ENCODE measurements at regions not wholly inside any gene's neighbourhood (a gene's known extent, or its start where the extent isn't known, plus 50 kb on each side); places are given as distances from the start of the nearest gene placed in this dataset.

GRCh38 chr15:31481142-31481541 lies 154.5 kb downstream of the KLF13 start:
- H3K27ac ChIP-seq = no peak overlapping the region
- no peaks in the 10 kb centered on the region for H3K36me3 ChIP-seq (ENCODE audit: low read depth, missing control alignments)
- no peaks in the 10 kb centered on the region for H3K9me3 ChIP-seq
- H3K4me3 ChIP-seq = no peak overlapping the region
- H3K27me3 ChIP-seq = no peaks in the 10 kb centered on the region
- no peak for DNase-seq
- no peak for TF ChIP-seq POLR2A (IDR thresholded peaks at IDR 0.05)
- no peak for TF ChIP-seq CTCF (IDR thresholded peaks at IDR 0.05)
- H3K4me1 ChIP-seq = peaks cover 4% of the 10 kb centered on the region
- intact Hi-C loops (cut with DNase I; ENCODE audit: low total_unique reads) = loop anchor here (10.0 kb wide), 2 partner anchors 86 to 486 kb away; partner anchors contain the start of gene MTMR10
- 63 to 80% methylated on average over 3 of the region's 3 CpGs for WGBS, 2 donors

DNA sequence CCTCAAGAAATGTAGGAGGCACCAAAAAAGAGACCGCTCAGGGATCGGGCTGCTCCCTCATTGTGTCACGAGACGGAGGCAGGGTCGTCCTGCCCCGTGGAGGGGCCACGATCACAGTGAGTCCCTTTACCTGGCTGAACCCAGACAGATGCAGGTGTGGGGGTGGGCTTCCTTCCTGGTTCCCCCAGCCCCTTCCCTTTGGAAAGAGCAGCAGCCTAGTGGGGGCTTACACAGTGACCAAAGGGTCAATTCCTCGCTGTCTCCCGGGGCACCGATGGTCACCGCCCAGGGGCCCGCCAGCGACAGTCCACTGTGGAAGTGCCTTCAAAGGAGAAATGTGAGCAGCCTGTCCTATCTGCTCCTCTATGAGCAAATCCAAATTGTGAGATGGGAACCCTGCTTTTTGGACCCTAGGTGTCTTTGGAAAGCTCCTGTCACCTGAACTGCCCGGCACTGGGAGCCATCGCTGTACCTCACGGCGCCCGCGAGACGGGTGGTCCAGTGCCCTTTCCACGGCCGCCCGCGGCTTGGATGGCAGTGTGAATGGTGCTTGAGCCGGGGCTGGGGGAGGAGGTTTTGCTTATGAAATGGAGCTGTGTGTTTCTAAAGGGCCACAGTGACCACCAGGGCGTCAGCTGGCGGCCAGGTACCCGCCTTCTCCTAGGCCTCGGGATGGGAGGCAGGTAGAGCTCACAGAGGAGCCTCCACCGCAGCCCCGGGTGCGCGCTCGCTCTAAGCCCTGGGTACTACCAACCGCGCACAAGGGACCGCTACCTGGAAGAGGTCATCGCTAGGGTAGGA lies 155.7 kb downstream of the KLF13 start:
- intact Hi-C loops (cut with DNase I; ENCODE audit: low total_unique reads) = loop anchor here (10.0 kb wide), 2 partner anchors 88 to 488 kb away; partner anchors contain the start of gene MTMR10

DNA sequence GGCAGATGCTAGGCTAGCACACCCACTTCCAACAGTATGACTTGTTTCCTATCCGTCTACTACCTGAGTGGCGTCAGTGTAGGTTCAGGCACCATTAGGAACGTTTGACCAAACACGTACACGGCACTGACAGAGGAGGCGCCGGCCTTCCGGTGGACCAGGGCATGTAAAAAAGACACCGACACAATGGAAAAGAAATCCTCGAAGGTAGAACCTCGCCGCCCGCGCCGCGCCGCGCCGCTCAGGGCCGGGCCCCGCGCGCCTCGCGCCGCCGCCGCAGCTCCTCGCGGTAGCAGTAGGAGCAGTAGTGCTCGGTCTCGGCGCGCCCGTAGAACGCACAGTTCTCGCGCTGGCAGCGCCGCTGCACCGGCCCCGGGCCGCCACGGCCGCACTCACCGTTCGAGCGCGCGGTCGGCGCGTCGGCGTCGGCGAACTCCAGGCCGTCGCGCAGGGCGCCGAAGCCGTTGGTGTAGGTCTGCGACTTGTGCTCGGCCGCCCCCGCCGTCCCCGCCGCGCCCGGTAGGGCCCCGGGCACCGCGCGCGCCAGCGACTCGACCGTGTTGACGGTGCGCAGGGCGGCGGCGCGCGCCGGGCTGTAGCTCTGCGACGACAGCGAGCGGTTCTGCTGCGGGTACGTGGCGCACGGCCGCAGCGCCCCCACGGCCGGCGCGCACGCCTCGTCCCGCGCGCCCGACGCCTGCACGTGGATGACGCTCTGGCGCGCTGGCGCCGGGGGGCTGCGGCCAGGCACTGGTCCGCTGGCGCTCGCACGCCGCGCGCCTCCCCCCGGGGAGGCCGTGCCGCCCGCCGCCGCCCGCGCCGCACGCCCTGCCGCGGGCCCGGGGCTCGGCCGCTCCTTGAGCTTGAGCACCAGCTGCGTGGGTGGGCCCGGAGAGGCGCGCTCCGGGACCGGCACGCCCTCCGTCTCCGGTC lies 156.7 kb downstream of the KLF13 start:
- 15 to 28% methylated on average over 30 to 82 of the region's 147 CpGs for WGBS, 2 donors
- TF ChIP-seq CTCF (IDR thresholded peaks at IDR 0.05) = no peak
- no peak for TF ChIP-seq POLR2A (IDR thresholded peaks at IDR 0.05)
- Histone ChIP-seq H3K36me3 (ENCODE audit: low read depth, missing control alignments) (no peaks in the 10 kb centered on the region), H3K9me3 (no peaks in the 10 kb centered on the region), H3K27ac (no peak overlapping the region), H3K4me3 (peak overlapping the region; percentile 5 to 52), H3K27me3 (no peaks in the 10 kb centered on the region), H3K4me1 (peaks cover 26% of the 10 kb centered on the region)
- intact Hi-C loops (cut with DNase I; ENCODE audit: low total_unique reads) = loop anchor here (10.0 kb wide), 2 partner anchors 89 to 489 kb away; partner anchors contain the start of gene MTMR10
- peak; percentile 38 for DNase-seq

More for the DNA sequence above, 155.7 kb downstream of the KLF13 start:
- TF ChIP-seq CTCF (IDR thresholded peaks at IDR 0.05) (no peak), POLR2A (IDR thresholded peaks at IDR 0.05) (no peak)
- no peak overlapping the region for H3K27ac ChIP-seq
- no peaks in the 10 kb centered on the region for H3K27me3 ChIP-seq
- peak; percentile 11 for DNase-seq
- no peaks in the 10 kb centered on the region for H3K36me3 ChIP-seq (ENCODE audit: low read depth, missing control alignments)
- H3K9me3 ChIP-seq = no peaks in the 10 kb centered on the region
- H3K4me3 ChIP-seq = peak overlapping the region; percentile 5 to 52
- 70 to 75% methylated on average over 22 to 38 of the region's 38 CpGs for WGBS, 2 donors
- peaks cover 16% of the 10 kb centered on the region for H3K4me1 ChIP-seq

DNA sequence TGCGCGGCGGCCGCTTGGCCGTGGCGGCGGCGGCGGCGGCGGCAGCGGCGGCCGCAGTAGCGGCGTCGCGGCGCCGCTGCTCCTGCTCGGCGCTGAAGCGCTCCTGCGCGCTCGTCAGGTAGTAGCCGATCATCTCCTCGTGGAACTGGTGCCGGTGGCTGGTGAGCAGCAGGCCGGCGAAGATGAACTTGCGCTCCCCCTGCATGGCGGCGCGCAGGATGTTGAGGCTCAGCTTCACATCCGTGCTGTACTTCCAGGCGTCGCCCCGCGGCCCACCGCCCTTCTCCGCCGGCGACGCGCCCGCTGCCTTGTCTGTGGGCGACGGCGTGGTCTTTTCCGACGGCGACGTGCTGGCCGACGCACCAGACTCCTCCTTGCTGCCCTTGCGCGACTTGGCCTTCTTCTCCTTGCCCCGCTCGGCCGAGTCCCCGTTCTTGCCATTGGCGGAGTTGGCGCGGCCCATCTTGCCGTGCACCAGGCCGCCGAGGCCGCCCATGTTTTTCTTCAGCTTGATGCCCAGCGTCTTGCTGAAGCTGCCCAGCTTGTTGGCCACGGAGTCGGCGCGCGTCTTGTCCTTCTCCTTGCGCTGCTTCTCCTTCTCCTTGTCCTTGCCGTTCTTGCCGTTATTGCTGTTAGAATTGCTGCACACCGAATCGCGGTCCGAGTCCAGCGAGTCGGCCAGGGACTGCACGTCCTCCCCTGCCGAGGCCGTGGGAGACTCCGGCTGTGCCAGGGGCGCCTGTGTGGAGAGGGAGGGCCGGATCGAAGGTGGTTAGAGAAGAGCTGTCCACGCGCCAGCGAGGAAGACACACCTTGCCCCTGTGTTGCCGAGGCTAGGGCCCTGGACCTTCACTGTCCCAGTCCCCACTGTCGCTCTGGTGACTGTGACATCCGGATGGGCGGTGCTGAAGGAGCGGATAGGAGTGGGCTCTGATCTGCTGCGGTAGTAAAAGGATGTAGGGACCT lies 157.6 kb downstream of the KLF13 start:
- 60 to 66% methylated on average over 11 to 92 of the region's 100 CpGs for WGBS, 2 donors
- no peak for TF ChIP-seq POLR2A (IDR thresholded peaks at IDR 0.05)
- TF ChIP-seq CTCF (IDR thresholded peaks at IDR 0.05) = no peak
- no peaks in the 10 kb centered on the region for H3K27me3 ChIP-seq
- H3K4me1 ChIP-seq = peaks cover 33% of the 10 kb centered on the region
- H3K9me3 ChIP-seq = no peaks in the 10 kb centered on the region
- no peaks in the 10 kb centered on the region for H3K36me3 ChIP-seq (ENCODE audit: low read depth, missing control alignments)
- DNase-seq = peak; percentile 23
- H3K4me3 ChIP-seq = peak overlapping the region; percentile 6 to 46
- no peak overlapping the region for H3K27ac ChIP-seq
- intact Hi-C loops (cut with DNase I; ENCODE audit: low total_unique reads) = loop anchor here (10.0 kb wide), 2 partner anchors 89 to 489 kb away; partner anchors contain the start of gene MTMR10

Measured in testis (tissue), 2 donors.